Medulla oblongata (tissue), 1 donor: ENCODE measurements at regions not wholly inside any gene's neighbourhood (a gene's known extent, or its start where the extent isn't known, plus 50 kb on each side); places are given as distances from the start of the nearest gene placed in this dataset.
"Not testable (repeated sequence)": the region's sequence is repeated elsewhere in the genome, so short reads cannot be mapped to it uniquely, and the experiment has no call there.

Experiments used
- DNase-seq: peaks from one replicate; pipeline ENCODE4 v3.0.0-alpha.2; 2015; ENCODE audit errors: extremely low spot score

GRCh38 chr4:132351606-132352005 is 797.5 kb upstream of the PCDH10 start:
- DNase-seq: not testable (repeated sequence)

- DNase-seq: no peak
Measured at GRCh38 chr4:132382243-132382642, 766.9 kb upstream of the PCDH10 start.

- DNase-seq: no peak
Measured at GRCh38 chr4:132383571-132384199, 765.4 kb upstream of the PCDH10 start.

GRCh38 chr4:132384709-132385108 is 764.4 kb upstream of the PCDH10 start:
- DNase-seq: no peak

- DNase-seq: no peak
Measured at GRCh38 chr4:132386130-132386529, 763.0 kb upstream of the PCDH10 start.

GRCh38 chr4:132387060-132387459 is 762.0 kb upstream of the PCDH10 start:
- no peak for DNase-seq

- DNase-seq: no peak
Measured at GRCh38 chr4:132395561-132395960, 753.5 kb upstream of the PCDH10 start.

GRCh38 chr4:132396636-132397035 is 752.5 kb upstream of the PCDH10 start:
- no peak for DNase-seq

GRCh38 chr4:132417220-132417619 is 731.9 kb upstream of the PCDH10 start:
- no peak for DNase-seq

- no peak for DNase-seq
Measured at GRCh38 chr4:132427125-132427524, 722.0 kb upstream of the PCDH10 start.

GRCh38 chr4:132437117-132437516 is 712.0 kb upstream of the PCDH10 start:
- DNase-seq: no peak

GRCh38 chr4:132445386-132445785 is 703.7 kb upstream of the PCDH10 start:
- no peak for DNase-seq

- not testable (repeated sequence) for DNase-seq
Measured at GRCh38 chr4:132457987-132458386, 691.1 kb upstream of the PCDH10 start.

GRCh38 chr4:132479543-132479942 is 669.6 kb upstream of the PCDH10 start:
- no peak for DNase-seq

GRCh38 chr4:132488555-132488954 is 660.5 kb upstream of the PCDH10 start:
- no peak for DNase-seq

- no peak for DNase-seq
Measured at GRCh38 chr4:132493476-132493875, 655.6 kb upstream of the PCDH10 start.

- DNase-seq: not testable (repeated sequence)
Measured at GRCh38 chr4:132495267-132495812, 653.8 kb upstream of the PCDH10 start.

- DNase-seq: no peak
Measured at GRCh38 chr4:132498215-132498614, 650.9 kb upstream of the PCDH10 start.

GRCh38 chr4:132502096-132502552 is 647.0 kb upstream of the PCDH10 start:
- DNase-seq: no peak

- DNase-seq: no peak
Measured at GRCh38 chr4:132504438-132504837, 644.7 kb upstream of the PCDH10 start.

GRCh38 chr4:132506568-132506967 is 642.5 kb upstream of the PCDH10 start:
- DNase-seq: no peak

- DNase-seq: no peak
Measured at GRCh38 chr4:132513491-132513890, 635.6 kb upstream of the PCDH10 start.

- DNase-seq: no peak
Measured at GRCh38 chr4:132526652-132527051, 622.4 kb upstream of the PCDH10 start.

- DNase-seq: no peak
Measured at GRCh38 chr4:132527817-132528216, 621.3 kb upstream of the PCDH10 start.
